GM23248 (cell line): ENCODE measurements at regions not wholly inside any gene's neighbourhood (a gene's known extent, or its start where the extent isn't known, plus 50 kb on each side); places are given as distances from the start of the nearest gene placed in this dataset.

Experiments
- EZH2 ChIP-seq: fragments of 200-600 bp; sonication (generic); IDR thresholded peaks from 2 replicates; pipeline ENCODE4 v1.6.1; 2018; ENCODE audit warnings: antibody characterized with exemption, mild to moderate bottlenecking; ENCODE audit not compliant: insufficient read depth, poor library complexity, severe bottlenecking
- EZH2phosphoT487 ChIP-seq: fragments of 200-600 bp; sonication (generic); IDR thresholded peaks from 2 replicates; pipeline ENCODE4 v1.6.1; 2018; ENCODE audit warnings: antibody characterized with exemption, moderate library complexity, mild to moderate bottlenecking, low read depth; ENCODE audit not compliant: insufficient read depth

DNA sequence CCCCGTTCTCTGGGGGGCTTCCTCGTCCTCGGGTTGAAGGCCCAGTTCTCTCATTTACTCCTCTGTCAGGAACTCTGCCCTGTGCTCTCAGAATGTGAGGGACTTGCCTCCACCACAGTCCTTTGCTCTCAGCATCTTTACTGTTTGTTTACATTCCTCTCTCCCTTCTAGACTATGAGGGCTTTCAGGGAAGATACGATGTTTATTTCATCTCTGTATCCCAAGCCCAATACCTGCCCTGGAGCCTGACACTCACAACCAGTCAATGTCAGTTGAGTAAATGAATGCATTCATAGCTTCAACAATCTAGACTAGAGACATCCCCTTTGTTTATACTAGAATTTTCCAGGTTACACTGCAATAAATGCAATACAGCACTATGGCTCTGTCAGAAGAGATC, 409.6 kb upstream of the CDH11 start:
- TF ChIP-seq EZH2phosphoT487 (no peak), EZH2 (no peak)
